GM12878 (cell line): ENCODE measurements at regions not wholly inside any gene's neighbourhood (a gene's known extent, or its start where the extent isn't known, plus 50 kb on each side); places are given as distances from the start of the nearest gene placed in this dataset.

Source experiments
- ATAC-seq: fragments of 200-7000 bp; cut with Tn5 transposase; 3 replicates; pipeline ENCODE4 v1.9.1; 2020; ENCODE audit warnings: mild to moderate bottlenecking, moderate library complexity
- BruUV-seq: library from RNA; stranded (reverse); fragments of 400-500 nt; replicated peaks from 2 replicates; lab custom pipeline; 2021; lab: Mats Ljungman, UMichigan
- CTCF ChIA-PET: fragments of 300-600 bp; sonication (Branson Sonifier 250); formaldehyde crosslinking; extraction: SDS; loops from one replicate; lab custom pipeline; 2021; ENCODE audit warnings: inconsistent platforms; lab: Yijun Ruan, JAX
- POLR2A ChIA-PET: fragments of 350-600 bp; formaldehyde crosslinking; extraction: SDS; loops from one replicate; lab custom pipeline; 2021; ENCODE audit warnings: inconsistent platforms; lab: Charles Lee
- RAD21 ChIA-PET: fragments of 300-600 bp; sonication (Branson Sonifier 250); formaldehyde crosslinking; loops from one replicate; lab custom pipeline; 2023; ENCODE audit warnings: antibody characterized with exemption; ENCODE audit not compliant: unreplicated experiment; lab: Charles Lee
- SMC1A ChIA-PET: fragments of 300-600 bp; sonication (Branson Sonifier 250); formaldehyde crosslinking; loops from one replicate; lab custom pipeline; 2023; ENCODE audit not compliant: unreplicated experiment, uncharacterized antibody; lab: Charles Lee
- DNase-seq: peaks from one replicate; pipeline ENCODE4 v3.0.0-alpha.2; 2011; ENCODE audit warnings: low read depth, low spot score
- FAIRE-seq: peaks from 3 replicates; lab custom pipeline; 2011; peaks lifted over from hg19 to GRCh38; lab: Jason Lieb, UNC
- H2AFZ ChIP-seq: 2 replicates; pipeline ENCODE4 v1.6.0; 2011; ENCODE audit warnings: low read depth, low read length, control low read depth; ENCODE audit not compliant: control insufficient read depth
- H3K27ac ChIP-seq: 2 replicates; pipeline ENCODE4 v1.5.1; 2011; ENCODE audit warnings: control low read depth; ENCODE audit not compliant: control insufficient read depth, insufficient read depth
- H3K27me3 ChIP-seq, 2 experiments: replicated peaks in 1 of 2; 2 replicates each; pipeline versions ENCODE4 v1.6.0 to v1.6.1; 2011; ENCODE audit warnings: low read length in 1 of 2; ENCODE audit not compliant: control insufficient read depth in 2 of 2, insufficient read depth in 2 of 2
- H3K36me3 ChIP-seq, 2 experiments: 2 replicates each; pipeline ENCODE4 v1.5.1; 2011; ENCODE audit warnings: low read length in 1 of 2; ENCODE audit not compliant: control insufficient read depth in 2 of 2, insufficient read depth in 2 of 2
- H3K4me1 ChIP-seq: 2 replicates; pipeline ENCODE4 v1.6.1; 2011; ENCODE audit warnings: mild to moderate bottlenecking, low read length, moderate library complexity, mixed read lengths; ENCODE audit not compliant: control insufficient read depth, insufficient read depth
- H3K4me2 ChIP-seq: 2 replicates; pipeline ENCODE4 v1.6.0; 2011; ENCODE audit warnings: control low read depth; ENCODE audit not compliant: control insufficient read depth, insufficient read depth
- H3K4me3 ChIP-seq: fragments of 200-600 bp; sonication (generic); 2 replicates; pipeline ENCODE4 v1.5.1; 2016
- H3K79me2 ChIP-seq: 2 replicates; pipeline ENCODE4 v1.6.0; 2011; ENCODE audit warnings: low read length; ENCODE audit not compliant: control insufficient read depth, insufficient read depth
- H3K9ac ChIP-seq: 2 replicates; pipeline ENCODE4 v1.8.0; 2011; ENCODE audit warnings: low read length, control low read depth, mixed read lengths; ENCODE audit not compliant: control insufficient read depth, insufficient read depth
- H3K9me3 ChIP-seq: replicated peaks from 3 replicates; pipeline ENCODE4 v1.5.1; 2011; ENCODE audit warnings: mild to moderate bottlenecking, low read length; ENCODE audit not compliant: control insufficient read depth, insufficient read depth
- H4K20me1 ChIP-seq: 2 replicates; pipeline ENCODE4 v1.6.0; 2011; ENCODE audit not compliant: control insufficient read depth, insufficient read depth
- BACH1 ChIP-seq: fragments of 450-650 bp; IDR thresholded peaks from 2 replicates; pipeline ENCODE4 v1.6.1; 2017; ENCODE audit warnings: mild to moderate bottlenecking, borderline replicate concordance
- BRCA1 ChIP-seq: IDR thresholded peaks from 2 replicates; pipeline ENCODE4 v1.6.1; 2011; ENCODE audit warnings: low read depth, low read length, improper control_type of control experiment
- FOS ChIP-seq: IDR thresholded peaks from 3 replicates; pipeline ENCODE4 v1.6.1; 2011; ENCODE audit warnings: borderline replicate concordance; ENCODE audit not compliant: insufficient read length; ENCODE audit errors: extremely low read depth
- FOXK2 ChIP-seq: fragments of 450-650 bp; IDR thresholded peaks from 2 replicates; pipeline ENCODE4 v1.6.1; 2017; ENCODE audit warnings: mild to moderate bottlenecking, moderate library complexity
- IKZF2 ChIP-seq, 2 experiments: fragments of 450-650 bp; IDR thresholded peaks; 2 replicates each; pipeline ENCODE4 v1.6.1; 2017; ENCODE audit warnings: mild to moderate bottlenecking in 2 of 2, moderate library complexity in 2 of 2
- IRF4 ChIP-seq: IDR thresholded peaks from 2 replicates; pipeline ENCODE4 v1.6.1; 2011; ENCODE audit warnings: low read depth, low read length
- KLF5 ChIP-seq: fragments of 450-650 bp; IDR thresholded peaks from 2 replicates; pipeline ENCODE4 v1.6.1; 2014; ENCODE audit warnings: mild to moderate bottlenecking; ENCODE audit not compliant: partially characterized antibody
- POLR2AphosphoS2 ChIP-seq: IDR thresholded peaks from 2 replicates; pipeline ENCODE4 v1.6.1; 2011; ENCODE audit warnings: low read depth, mild to moderate bottlenecking, low read length, improper control_type of control experiment, moderate library complexity
- PRDM15 ChIP-seq: fragments of 450-650 bp; formaldehyde crosslinking; IDR thresholded peaks from 2 replicates; pipeline ENCODE4 v1.4.0; 2020; ENCODE audit warnings: mild to moderate bottlenecking, moderate library complexity
- RB1 ChIP-seq: fragments of 450-650 bp; formaldehyde crosslinking; IDR thresholded peaks from 2 replicates; pipeline ENCODE4 v1.6.1; 2017; ENCODE audit warnings: mild to moderate bottlenecking, borderline replicate concordance
- SKIL ChIP-seq: fragments of 450-650 bp; IDR thresholded peaks from 2 replicates; pipeline ENCODE4 v1.6.1; 2017; ENCODE audit warnings: mild to moderate bottlenecking, low read depth, inconsistent platforms; ENCODE audit not compliant: poor library complexity, severe bottlenecking
- SPI1 ChIP-seq: IDR thresholded peaks from 2 replicates; pipeline ENCODE4 v1.6.1; 2011; ENCODE audit warnings: low read depth, mild to moderate bottlenecking, low read length, moderate library complexity, borderline replicate concordance; ENCODE audit not compliant: insufficient read depth
- SREBF2 ChIP-seq: IDR thresholded peaks from 2 replicates; pipeline ENCODE4 v1.6.1; 2012; ENCODE audit warnings: mild to moderate bottlenecking, low read length
- TAF1 ChIP-seq: IDR thresholded peaks from 2 replicates; pipeline ENCODE4 v1.6.1; 2011; ENCODE audit warnings: mild to moderate bottlenecking, low read depth, low read length, borderline replicate concordance
- ZNF687 ChIP-seq: fragments of 450-650 bp; IDR thresholded peaks from 2 replicates; pipeline ENCODE4 v1.6.1; 2017; ENCODE audit warnings: mild to moderate bottlenecking, moderate library complexity
- ZSCAN29 ChIP-seq: fragments of 450-650 bp; IDR thresholded peaks from 2 replicates; pipeline ENCODE4 v1.6.1; 2017; ENCODE audit warnings: mild to moderate bottlenecking, moderate library complexity
- WGBS: methylation state at CpG from one replicate; pipeline ENCODE4 v1.1.6; 2016; ENCODE audit warnings: low lambda C conversion rate; ENCODE audit not compliant: insufficient replicate concordance, insufficient coverage; ENCODE audit errors: missing lambda C conversion rate; 5-methylcytosine and 5-hydroxymethylcytosine counted together
- in situ Hi-C: fragments of 300-500 bp; cut with MboI; formaldehyde crosslinking; loops from 9 replicates; pipeline ENCODE4 v1.14.3; 2018; ENCODE audit warnings: mixed read lengths
- intact Hi-C: fragments of 100-400 bp; cut with micrococcal nuclease; formaldehyde crosslinking; loops from one replicate; pipeline ENCODE4 v1.14.2; 2022; ENCODE audit not compliant: unreplicated experiment

- no peak for TF ChIP-seq SPI1
- TF ChIP-seq FOXK2 = no peak
- no peak for TF ChIP-seq POLR2AphosphoS2
- TF ChIP-seq ZNF687 = no peak
- no peak for TF ChIP-seq ZSCAN29
- no peak for TF ChIP-seq FOS
- TF ChIP-seq IRF4 = no peak
These were observed 569.1 kb downstream of the KCTD12 start (continued) for GRCh38 chr13:76316998-76317527.

- intact Hi-C loops = no loop called here
- TF ChIP-seq SKIL = no peak
- TF ChIP-seq PRDM15 (CRISPR knock-in tag) = no peak
- no peak for TF ChIP-seq IKZF2 (IDR thresholded peaks at IDR 0.05)
- TF ChIP-seq BRCA1 = no peak
- TF ChIP-seq SREBF2 = no peak
- TF ChIP-seq BACH1 = no peak
- no peak for TF ChIP-seq RB1
- no peak for TF ChIP-seq TAF1
- no peak for TF ChIP-seq KLF5
These were observed 571.7 kb downstream of the KCTD12 start for GRCh38 chr13:76314495-76314894.

More at GRCh38 chr13:76314495-76314894, 571.7 kb downstream of the KCTD12 start:
- Histone ChIP-seq H3K4me1 (no peaks in the 10 kb centered on the region), H4K20me1 (no peaks in the 10 kb centered on the region), H3K27ac (no peak overlapping the region), H3K36me3 (no peaks in the 10 kb centered on the region), H2AFZ (no peak overlapping the region), H3K4me2 (no peak overlapping the region), H3K9me3 (no peaks in the 10 kb centered on the region), H3K79me2 (no peaks in the 10 kb centered on the region), H3K9ac (no peak overlapping the region), H3K27me3 (no peaks in the 10 kb centered on the region), H3K4me3 (no peak overlapping the region)
- no TSS peak for BruUV-seq
- DNase-seq = no peak
- SMC1A ChIA-PET = no interaction called here
- CTCF ChIA-PET = no interaction called here
- ATAC-seq = no peak
- in situ Hi-C loops = no loop called here
- POLR2A ChIA-PET = no interaction called here
- RAD21 ChIA-PET = no interaction called here
- 25% methylated on average over 6 of the region's 6 CpGs for WGBS
- no peak for FAIRE-seq
